CD1c-positive myeloid dendritic cell (primary cell): ENCODE measurements at regions not wholly inside any gene's neighbourhood (a gene's known extent, or its start where the extent isn't known, plus 50 kb on each side); places are given as distances from the start of the nearest gene placed in this dataset.
A peak's percentile ranks its signal among the peaks of the same experiment; 100 is the strongest.

Experiments used
- DNase-seq: peaks from one replicate; pipeline ENCODE4 v3.0.0-alpha.2; 2016; ENCODE audit errors: extremely low spot score

DNA sequence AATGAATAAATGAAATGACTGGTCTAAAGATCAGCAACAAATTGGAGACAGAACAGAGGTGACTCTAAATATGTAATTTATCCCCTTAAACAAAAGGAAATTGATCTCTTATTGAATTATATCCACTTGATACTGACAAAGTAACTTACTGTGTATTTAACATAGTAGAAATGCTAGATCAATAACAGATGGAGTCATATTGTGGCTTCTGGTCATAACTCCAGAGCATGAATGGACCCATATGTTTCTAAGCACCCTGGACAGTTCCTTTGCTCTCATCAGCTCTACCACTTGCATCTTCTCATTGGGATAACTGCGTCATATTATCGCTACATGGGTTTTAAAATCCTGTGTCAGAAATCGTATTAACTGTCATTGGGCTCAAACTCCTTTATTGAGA lies 222.3 kb downstream of the ETS1 start:
- DNase-seq: no peak

GRCh38 chr11:128361451-128362020 lies 225.8 kb downstream of the ETS1 start:
- DNase-seq: no peak

GRCh38 chr11:128359515-128359914 lies 227.8 kb downstream of the ETS1 start:
- DNase-seq: no peak

- no peak for DNase-seq
These were observed 230.3 kb downstream of the ETS1 start for GRCh38 chr11:128357073-128357472.

- no peak for DNase-seq
These were observed 231.8 kb downstream of the ETS1 start for GRCh38 chr11:128355558-128355957.

GRCh38 chr11:128354476-128354875 lies 232.9 kb downstream of the ETS1 start:
- no peak for DNase-seq

GRCh38 chr11:128351168-128351567 lies 236.2 kb downstream of the ETS1 start:
- DNase-seq: no peak

DNA sequence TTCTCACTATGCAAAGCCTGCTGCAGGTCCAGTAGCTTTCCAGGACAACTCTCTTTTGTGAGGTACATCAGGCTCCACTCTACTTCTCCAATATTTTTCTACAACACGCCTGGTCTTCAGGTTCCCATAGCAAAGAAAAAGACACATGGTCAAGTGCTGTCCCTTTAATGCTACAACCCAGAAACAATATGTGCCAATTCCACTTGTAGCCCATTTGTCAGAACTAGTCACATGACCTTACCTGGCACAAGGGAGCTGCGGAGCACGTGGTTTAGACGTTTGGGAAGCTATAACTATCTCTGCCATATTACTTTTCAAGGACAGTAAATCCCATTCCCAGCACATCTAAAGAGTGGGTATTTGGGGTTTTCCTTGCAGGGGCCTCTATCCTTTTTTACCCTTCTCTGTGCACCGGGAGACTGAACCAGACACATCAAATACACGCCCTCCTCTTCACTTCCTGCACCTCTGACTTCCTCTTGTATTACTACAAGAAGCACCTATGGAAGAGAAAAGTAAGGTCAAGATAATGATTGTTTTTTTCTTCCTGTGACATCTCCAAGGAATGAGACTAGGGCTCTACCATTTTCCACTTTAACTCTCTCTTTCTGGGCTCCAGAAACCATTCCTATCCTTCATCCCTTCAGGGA lies 237.6 kb downstream of the ETS1 start:
- DNase-seq: no peak

- peak; percentile 16 for DNase-seq
These were observed 240.6 kb downstream of the ETS1 start for GRCh38 chr11:128346804-128347203.

DNA sequence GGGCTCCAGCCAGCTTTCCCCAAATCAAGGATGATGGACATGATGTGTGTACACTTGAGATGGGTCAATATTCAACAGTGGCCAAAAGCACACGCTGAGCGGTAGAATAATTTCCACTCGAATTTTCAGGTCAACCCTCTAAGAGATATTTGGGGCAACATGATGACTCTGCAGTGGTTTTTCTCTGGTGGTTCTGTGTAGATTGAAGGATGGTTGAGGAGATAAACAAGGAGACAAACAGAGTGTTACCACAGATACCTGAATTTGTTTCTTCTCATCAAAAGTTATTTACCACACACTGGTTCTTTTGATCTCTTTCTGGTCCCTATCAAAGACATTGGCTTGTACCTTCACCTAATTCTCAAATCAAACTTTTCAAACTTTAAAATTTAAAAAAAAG lies 242.0 kb downstream of the ETS1 start:
- no peak for DNase-seq

DNA sequence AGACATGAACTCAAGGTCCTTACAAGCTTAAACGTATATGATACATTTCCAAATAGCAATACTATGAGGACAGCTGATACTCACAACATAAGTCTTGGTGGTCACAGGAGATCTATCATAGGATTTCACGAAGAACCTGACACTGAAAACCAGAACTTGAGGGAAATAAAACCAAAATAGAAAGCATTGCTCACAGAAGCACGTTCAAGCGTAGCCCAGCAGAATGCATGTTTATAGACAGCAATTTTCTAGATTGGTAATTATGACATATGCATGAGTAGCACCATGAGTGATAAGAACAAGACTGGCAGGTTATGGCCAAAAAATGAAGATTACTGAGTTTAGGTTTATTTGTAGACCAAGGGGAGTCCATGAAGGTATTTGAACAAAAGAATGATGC lies 243.5 kb downstream of the ETS1 start:
- no peak for DNase-seq

DNA sequence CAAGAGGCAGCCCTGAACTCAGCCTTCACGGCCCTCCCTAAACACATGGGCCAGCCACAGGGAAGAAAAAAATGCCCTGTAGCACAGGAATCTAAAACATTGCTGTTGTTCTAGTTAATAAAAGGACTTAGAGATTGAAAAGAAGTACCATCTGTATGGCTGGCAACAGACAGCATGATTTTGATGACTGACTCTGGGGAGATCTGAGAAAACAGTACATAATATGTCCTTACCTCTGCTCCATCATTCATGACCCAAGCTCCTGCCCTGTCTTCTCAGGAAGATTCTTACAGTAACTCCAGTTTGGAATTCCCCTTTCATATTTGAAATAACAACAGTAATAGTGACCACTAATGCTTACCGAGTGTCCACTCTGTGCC lies 244.2 kb downstream of the ETS1 start:
- no peak for DNase-seq

- no peak for DNase-seq
These were observed 244.7 kb downstream of the ETS1 start for GRCh38 chr11:128342511-128343134.

DNA sequence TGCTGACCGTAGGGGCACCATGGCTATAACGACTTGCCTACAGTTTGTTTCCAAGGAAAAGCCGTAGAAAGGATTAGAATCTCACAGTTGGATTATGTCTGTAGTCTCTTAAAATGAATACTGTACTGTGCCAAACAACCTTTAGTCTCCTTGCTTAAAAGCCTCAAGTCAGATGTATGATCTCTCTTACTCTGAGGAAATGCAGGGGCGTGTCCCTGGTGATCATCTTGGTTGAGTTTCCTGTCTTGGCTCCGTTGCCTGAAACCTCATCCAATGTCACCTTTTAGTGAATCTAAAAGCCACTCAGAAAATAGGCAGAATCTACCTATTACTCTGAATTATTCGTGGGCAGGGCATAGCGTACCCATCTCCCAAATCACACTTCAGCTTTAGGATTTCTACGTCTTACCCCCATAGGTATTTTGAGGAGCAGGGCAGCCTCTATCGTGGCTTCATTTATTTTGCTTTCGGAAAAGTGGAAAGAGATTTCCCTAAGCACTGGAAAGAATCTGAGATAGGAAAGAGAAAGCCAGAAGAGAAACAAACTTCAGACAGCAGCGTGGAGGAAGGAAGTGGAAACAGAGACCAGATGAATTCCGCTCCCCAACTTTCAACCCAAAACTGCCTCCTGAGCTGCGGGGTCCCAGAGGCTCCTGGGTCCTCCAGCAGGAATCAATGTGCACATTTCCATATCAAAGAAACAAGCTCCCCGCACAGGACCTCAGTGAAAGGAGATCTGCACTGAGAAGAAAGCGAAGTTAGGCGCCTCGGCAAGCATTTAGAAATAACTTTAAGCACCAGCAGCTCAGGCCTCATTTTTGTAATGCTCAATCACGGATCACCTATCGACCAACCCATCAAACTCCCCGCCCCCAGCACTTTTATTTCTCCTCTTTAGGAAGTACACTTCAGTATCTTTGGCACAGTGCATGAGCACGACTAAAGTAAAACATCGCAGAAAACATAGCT lies 245.8 kb downstream of the ETS1 start:
- DNase-seq: peak; percentile 44

DNA sequence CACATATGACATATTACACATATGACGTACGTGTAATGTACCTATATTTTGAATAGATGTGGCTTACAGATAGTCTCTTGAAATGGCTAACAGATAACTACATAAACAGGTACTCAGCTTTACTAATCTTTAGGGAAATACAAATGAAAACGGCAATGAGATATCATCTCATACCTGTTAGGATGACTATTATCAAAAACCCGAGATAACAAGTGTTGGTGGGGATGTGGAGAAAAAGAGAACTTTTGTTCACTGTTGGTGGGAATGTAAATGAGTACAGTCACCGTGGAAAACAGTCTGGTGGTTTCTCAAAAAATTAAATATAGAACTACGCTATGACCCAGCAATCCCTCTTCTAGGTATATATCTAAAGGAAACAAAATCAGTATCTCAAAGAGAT lies 247.6 kb downstream of the ETS1 start:
- no peak for DNase-seq

DNA sequence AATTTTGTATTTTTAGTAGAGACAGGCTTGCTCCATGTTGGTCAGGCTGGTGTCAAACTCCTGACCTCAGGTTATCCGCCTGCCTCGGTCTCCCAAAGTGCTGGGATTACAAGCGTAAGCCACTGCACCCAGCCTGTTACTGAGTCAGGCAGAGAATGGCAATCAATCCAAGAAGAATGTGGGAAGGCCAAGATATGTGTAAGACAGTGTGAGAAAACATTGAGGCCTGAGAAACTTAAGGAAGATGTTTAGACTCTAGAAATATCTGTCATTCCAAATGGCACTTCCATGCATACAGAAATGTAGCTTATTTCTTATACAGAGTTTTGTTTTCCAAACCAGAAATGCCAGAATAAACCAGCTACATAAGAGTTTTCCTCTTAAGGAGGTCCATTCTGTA lies 248.5 kb downstream of the ETS1 start:
- no peak for DNase-seq

- DNase-seq: no peak
These were observed 251.2 kb downstream of the ETS1 start for GRCh38 chr11:128336203-128336602.

DNA sequence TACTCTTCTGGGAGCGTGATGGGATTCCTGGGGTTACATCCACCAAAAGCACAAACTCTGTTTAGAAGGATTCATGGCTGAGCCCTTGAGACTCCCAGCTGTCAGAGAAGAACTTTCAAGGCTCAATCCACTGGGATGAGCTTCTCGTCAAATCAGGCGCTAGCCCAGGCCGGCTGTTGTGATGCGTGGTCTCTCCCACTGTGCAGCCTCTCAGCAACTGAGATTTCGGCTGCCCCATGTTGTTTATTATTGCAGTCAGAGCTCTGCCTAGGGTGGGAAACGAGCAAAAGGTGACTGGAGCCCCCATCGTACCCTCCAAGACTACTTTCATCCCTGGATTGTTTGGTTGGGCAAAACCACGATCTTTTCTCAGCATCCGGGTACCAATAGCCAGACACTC lies 251.6 kb downstream of the ETS1 start:
- DNase-seq: no peak

DNA sequence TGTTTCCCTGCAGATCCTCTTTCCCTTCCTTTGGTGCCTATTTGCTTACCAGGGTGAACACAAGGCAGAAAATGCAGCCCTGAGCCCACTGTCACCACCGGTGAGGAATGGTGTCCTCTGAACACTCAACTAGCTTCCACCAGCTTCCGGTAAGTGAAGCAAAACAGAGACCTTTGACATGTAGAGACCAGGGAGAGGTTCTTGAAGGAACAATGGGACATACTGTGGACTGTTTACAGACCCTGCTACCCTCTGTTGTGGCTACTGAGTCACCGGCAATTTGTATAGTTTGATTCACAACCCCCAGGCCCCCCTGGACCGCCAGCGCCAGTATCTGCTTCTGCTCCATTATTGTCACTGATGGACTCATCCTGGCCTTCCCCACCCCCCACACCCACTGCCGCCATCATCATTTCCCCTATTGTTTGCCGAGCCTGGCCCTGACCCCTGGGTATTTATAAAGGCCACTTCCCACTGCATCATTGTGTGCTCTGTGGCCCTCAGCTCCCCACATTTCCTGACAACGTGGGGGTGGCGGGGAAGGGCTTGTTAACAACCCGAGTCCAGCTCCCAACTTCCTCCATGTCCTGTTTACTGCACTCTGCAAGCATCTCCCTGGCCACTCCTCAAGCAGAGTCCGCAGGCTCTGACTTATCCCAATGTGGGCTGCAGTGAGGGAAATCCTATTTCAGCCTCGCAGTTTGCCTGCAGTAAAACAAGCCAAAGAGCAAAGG lies 252.9 kb downstream of the ETS1 start:
- DNase-seq: peak; percentile 59

- DNase-seq: no peak
These were observed 256.0 kb downstream of the ETS1 start for GRCh38 chr11:128331317-128331716.

- no peak for DNase-seq
These were observed 257.2 kb downstream of the ETS1 start for GRCh38 chr11:128330203-128330602.
